OCI-LY3 (cell line): ENCODE measurements at regions not wholly inside any gene's neighbourhood (a gene's known extent, or its start where the extent isn't known, plus 50 kb on each side); places are given as distances from the start of the nearest gene placed in this dataset.

Experiments
- H2AFZ ChIP-seq: fragments of 200-600, 300-600 bp; shearing (Covaris generic); 2 replicates; pipeline ENCODE4 v1.6.0; 2014; ENCODE audit warnings: antibody characterized with exemption, low read depth, low read length
- H3K27ac ChIP-seq: fragments of 200-600, 300-600 bp; sonication (generic); 2 replicates; pipeline ENCODE4 v1.5.1; 2014; ENCODE audit warnings: mild to moderate bottlenecking, low read length, moderate library complexity, mixed read lengths
- H3K27me3 ChIP-seq: fragments of 200-600, 300-600 bp; sonication (generic); 2 replicates; pipeline ENCODE4 v1.6.1; 2014; ENCODE audit warnings: low read depth, low read length, mixed read lengths
- H3K36me3 ChIP-seq: fragments of 200-600, 300-600 bp; sonication (generic); replicated peaks from 2 replicates; pipeline ENCODE3; 2014; ENCODE audit warnings: low read depth, low read length, mixed read lengths
- H3K4me1 ChIP-seq: fragments of 300-600, 200-600 bp; sonication (generic); 2 replicates; pipeline ENCODE4 v1.6.1; 2014; ENCODE audit warnings: low read length, mixed read lengths
- H3K4me2 ChIP-seq: fragments of 200-600, 300-600 bp; sonication (generic); 2 replicates; pipeline ENCODE4 v1.6.1; 2014; ENCODE audit warnings: low read length, mixed read lengths
- H3K4me3 ChIP-seq: fragments of 300-600, 200-600 bp; sonication (generic); 2 replicates; pipeline ENCODE4 v1.5.1; 2014; ENCODE audit warnings: antibody characterized with exemption, mild to moderate bottlenecking, low read length, moderate library complexity
- H3K79me2 ChIP-seq: fragments of 300-600, 200-600 bp; shearing (Covaris generic); 2 replicates; pipeline ENCODE4 v1.6.1; 2014; ENCODE audit warnings: mild to moderate bottlenecking, low read length, mixed read lengths
- H3K9ac ChIP-seq: fragments of 300-600, 200-600 bp; shearing (Covaris generic); 2 replicates; pipeline ENCODE4 v1.6.0; 2014; ENCODE audit warnings: mild to moderate bottlenecking, low read length, moderate library complexity
- H3K9me3 ChIP-seq: fragments of 200-600, 300-600 bp; shearing (Covaris generic); 2 replicates; pipeline ENCODE4 v1.6.1; 2014; ENCODE audit warnings: low read length, mixed read lengths; ENCODE audit not compliant: insufficient read depth
- H4K20me1 ChIP-seq: fragments of 200-600, 300-600 bp; sonication (generic); 2 replicates; pipeline ENCODE4 v1.6.1; 2016; ENCODE audit warnings: low read length, mixed read lengths; ENCODE audit not compliant: insufficient read depth
- EZH2phosphoT487 ChIP-seq: fragments of 200-600 bp; shearing (Covaris generic); IDR thresholded peaks from 2 replicates; pipeline ENCODE4 v1.6.1; 2018; ENCODE audit warnings: antibody characterized with exemption, mixed run types, low read depth
- TF ChIP-seq, protein P1 (sequence below): fragments of 200-600, 300-600 bp; sonication (generic); IDR thresholded peaks from 2 replicates; pipeline ENCODE4 v1.5.1; 2014; ENCODE audit warnings: antibody characterized with exemption, low read length, low read depth

DNA sequence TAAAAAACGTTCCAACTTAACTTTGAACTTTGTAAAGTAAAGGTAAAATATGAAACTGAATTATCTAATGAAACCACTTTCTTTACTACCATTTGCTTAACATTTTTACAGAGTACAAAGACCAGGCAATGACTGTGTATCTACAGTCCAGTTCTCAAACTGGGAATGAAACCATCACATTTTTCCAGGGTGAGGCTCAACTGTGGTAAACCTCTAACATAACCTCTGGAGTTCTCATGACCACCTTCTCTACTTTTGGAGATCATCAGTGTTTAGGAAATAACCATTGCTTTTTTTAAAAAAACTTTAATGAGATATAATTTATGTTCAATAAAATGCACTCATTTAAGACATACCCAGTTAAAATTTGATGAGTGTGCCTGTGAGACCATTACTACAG, 223.5 kb downstream of the RNF152 start:
- H3K27ac ChIP-seq = no peak overlapping the region
- H2AFZ ChIP-seq = no peak overlapping the region
- TF ChIP-seq EZH2phosphoT487 = no peak
- TF ChIP-seq, protein P1, sequence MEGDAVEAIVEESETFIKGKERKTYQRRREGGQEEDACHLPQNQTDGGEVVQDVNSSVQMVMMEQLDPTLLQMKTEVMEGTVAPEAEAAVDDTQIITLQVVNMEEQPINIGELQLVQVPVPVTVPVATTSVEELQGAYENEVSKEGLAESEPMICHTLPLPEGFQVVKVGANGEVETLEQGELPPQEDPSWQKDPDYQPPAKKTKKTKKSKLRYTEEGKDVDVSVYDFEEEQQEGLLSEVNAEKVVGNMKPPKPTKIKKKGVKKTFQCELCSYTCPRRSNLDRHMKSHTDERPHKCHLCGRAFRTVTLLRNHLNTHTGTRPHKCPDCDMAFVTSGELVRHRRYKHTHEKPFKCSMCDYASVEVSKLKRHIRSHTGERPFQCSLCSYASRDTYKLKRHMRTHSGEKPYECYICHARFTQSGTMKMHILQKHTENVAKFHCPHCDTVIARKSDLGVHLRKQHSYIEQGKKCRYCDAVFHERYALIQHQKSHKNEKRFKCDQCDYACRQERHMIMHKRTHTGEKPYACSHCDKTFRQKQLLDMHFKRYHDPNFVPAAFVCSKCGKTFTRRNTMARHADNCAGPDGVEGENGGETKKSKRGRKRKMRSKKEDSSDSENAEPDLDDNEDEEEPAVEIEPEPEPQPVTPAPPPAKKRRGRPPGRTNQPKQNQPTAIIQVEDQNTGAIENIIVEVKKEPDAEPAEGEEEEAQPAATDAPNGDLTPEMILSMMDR = no peak

DNA sequence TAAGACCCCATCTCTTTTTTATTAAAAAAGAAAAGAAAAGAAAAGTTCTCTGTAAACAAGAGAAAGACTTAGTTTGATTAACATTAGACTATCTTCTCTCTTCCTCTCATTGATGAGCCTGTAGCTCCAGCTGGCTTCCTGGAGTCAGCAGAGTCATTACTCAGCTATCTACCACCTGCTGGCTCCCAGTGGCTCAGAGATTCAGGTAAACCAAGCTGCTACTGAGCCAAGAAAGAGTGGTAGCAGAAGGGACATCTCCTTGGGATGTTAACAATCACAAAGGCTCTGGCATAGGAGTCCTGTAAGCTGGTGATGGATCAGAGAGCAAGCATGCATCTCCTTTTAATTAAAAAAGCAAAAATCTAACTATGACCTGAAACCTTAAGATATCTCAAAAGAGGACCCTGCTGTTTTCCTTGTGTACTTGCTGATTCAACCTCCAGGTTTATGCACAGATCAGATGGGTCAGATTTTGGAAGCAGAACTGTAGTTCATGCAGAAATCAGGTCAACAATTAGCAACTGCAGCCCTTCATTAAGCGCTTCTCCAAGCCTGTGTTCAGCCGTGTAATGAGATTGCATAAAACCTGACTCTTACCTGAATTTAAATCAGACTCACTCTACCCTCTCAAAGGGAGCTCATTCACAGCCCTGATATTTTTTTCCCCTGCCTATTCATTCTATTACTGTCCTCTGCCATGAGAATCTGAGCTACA, 225.8 kb downstream of the RNF152 start:
- peaks cover 19% of the 10 kb centered on the region for H3K27me3 ChIP-seq
- no peaks in the 10 kb centered on the region for H3K36me3 ChIP-seq
- no peak overlapping the region for H3K4me3 ChIP-seq
- H3K4me2 ChIP-seq = no peak overlapping the region
- H3K27ac ChIP-seq = no peak overlapping the region
- H4K20me1 ChIP-seq = no peaks in the 10 kb centered on the region
- no peaks in the 10 kb centered on the region for H3K79me2 ChIP-seq
- TF ChIP-seq EZH2phosphoT487 = no peak
- TF ChIP-seq, protein P1 = no peak
- H3K9ac ChIP-seq = no peak overlapping the region
- H3K9me3 ChIP-seq = no peaks in the 10 kb centered on the region
- peaks cover 12% of the 10 kb centered on the region for H3K4me1 ChIP-seq
- H2AFZ ChIP-seq = no peak overlapping the region

More for the DNA sequence above, 223.5 kb downstream of the RNF152 start:
- no peaks in the 10 kb centered on the region for H4K20me1 ChIP-seq
- H3K9me3 ChIP-seq = no peaks in the 10 kb centered on the region
- H3K4me1 ChIP-seq = peaks cover 8% of the 10 kb centered on the region
- peaks cover 36% of the 10 kb centered on the region for H3K27me3 ChIP-seq
- H3K4me2 ChIP-seq = no peak overlapping the region
- H3K9ac ChIP-seq = no peak overlapping the region
- H3K36me3 ChIP-seq = no peaks in the 10 kb centered on the region
- no peak overlapping the region for H3K4me3 ChIP-seq
- no peaks in the 10 kb centered on the region for H3K79me2 ChIP-seq

DNA sequence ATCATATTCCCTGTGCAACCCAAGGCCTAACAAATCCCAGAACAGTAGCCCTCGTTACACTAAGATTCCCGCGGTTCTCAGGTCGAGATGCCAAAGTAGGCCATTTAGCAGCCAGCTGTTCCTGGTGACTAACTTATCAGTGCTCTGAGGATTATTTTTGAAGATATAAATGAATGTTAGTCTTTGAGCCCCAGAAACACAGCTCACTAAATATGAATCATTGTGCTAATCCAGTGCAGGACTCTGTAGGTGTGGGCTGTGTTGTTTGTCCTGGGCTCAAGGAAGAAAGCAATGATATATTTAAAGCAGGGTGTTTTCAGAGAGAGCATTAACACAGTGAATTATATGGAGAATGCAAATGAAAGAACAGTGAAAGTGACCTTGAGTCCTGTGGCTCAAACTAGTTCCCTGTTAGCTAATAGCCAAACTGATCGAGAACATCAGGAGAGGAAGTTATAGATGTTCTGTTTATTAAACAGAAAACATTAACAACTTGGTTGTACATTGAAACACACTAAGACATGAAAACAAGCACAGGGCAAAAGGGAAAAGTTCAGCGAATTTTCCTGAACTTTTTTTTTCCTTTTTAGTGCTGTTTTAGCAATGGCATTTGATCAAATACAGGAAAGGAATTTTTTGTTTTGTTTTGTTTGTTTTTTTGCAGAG, 228.3 kb downstream of the RNF152 start:
- peaks cover 29% of the 10 kb centered on the region for H3K4me1 ChIP-seq
- H3K27ac ChIP-seq = no peak overlapping the region
- no peaks in the 10 kb centered on the region for H3K36me3 ChIP-seq
- no peaks in the 10 kb centered on the region for H4K20me1 ChIP-seq
- no peaks in the 10 kb centered on the region for H3K79me2 ChIP-seq
- H3K9ac ChIP-seq = no peak overlapping the region
- H3K4me2 ChIP-seq = peak overlapping the region; percentile 14; the same call in 1 of the 2 replicates
- H3K27me3 ChIP-seq = 0 out of 2 replicates have a peak, but pooled peaks cover 8% of the 10 kb centered on the region
- no peak for TF ChIP-seq EZH2phosphoT487
- TF ChIP-seq, protein P1 = no peak
- H2AFZ ChIP-seq = no peak overlapping the region
- no peak overlapping the region for H3K4me3 ChIP-seq
- H3K9me3 ChIP-seq = no peaks in the 10 kb centered on the region

DNA sequence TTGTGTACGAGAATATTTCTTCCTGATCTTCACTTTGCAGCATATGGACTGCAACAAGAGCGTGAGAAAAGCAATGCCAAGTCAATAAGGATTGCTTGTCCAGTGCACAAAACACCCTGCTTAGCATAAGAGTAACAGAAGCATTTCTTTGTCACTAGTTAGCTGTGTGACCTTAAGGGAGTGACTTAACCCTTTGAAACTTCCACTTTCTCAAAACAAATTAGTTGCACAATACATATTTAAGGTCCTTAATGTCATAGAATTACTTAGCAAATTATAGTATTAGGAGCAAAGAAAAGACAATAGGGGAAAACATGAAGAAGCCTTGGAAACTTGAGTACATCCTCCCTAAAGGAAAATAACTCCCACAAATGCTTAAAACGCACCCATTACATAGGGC, 230.1 kb downstream of the RNF152 start:
- Histone ChIP-seq H3K9me3 (no peaks in the 10 kb centered on the region), H3K36me3 (no peaks in the 10 kb centered on the region), H3K4me3 (no peak overlapping the region), H3K27ac (no peak overlapping the region), H3K9ac (no peak overlapping the region), H3K79me2 (no peaks in the 10 kb centered on the region), H3K27me3 (0 out of 2 replicates have a peak, but pooled peaks cover 3% of the 10 kb centered on the region), H3K4me1 (peaks cover 29% of the 10 kb centered on the region), H3K4me2 (no peak overlapping the region), H4K20me1 (no peaks in the 10 kb centered on the region), H2AFZ (no peak overlapping the region)
- TF ChIP-seq EZH2phosphoT487 = no peak
